Lung (tissue), 11 donors: ENCODE measurements at regions not wholly inside any gene's neighbourhood (a gene's known extent, or its start where the extent isn't known, plus 50 kb on each side); places are given as distances from the start of the nearest gene placed in this dataset.

ENCODE experiments used
- ATAC-seq: fragments of 200-7000 bp; cut with Tn5 transposase; one replicate; pipeline ENCODE4 v1.9.1; 2020; ENCODE audit warnings: moderate number of reproducible peaks; ENCODE audit not compliant: insufficient read depth, low FRiP score
- DNase-seq, 3 donors: peaks; one replicate each; pipeline ENCODE4 v3.0.0-alpha.2; 2013 to 2017
- H3K27ac ChIP-seq, 2 donors: one replicate each; pipeline ENCODE4 v1.5.1; 2013; ENCODE audit warnings: mild to moderate bottlenecking in 2 of 2, moderate library complexity in 2 of 2, control low read depth in 1 of 2, inconsistent platforms in 1 of 2, low read depth in 1 of 2, low read length in 1 of 2
- H3K27me3 ChIP-seq, 3 donors: one replicate each; pipeline ENCODE4 v1.5.1; 2013; ENCODE audit warnings: low read length in 2 of 3; ENCODE audit not compliant: control insufficient read depth in 3 of 3, insufficient read depth in 3 of 3
- H3K36me3 ChIP-seq, 4 donors: one replicate each; pipeline ENCODE4 v1.5.1; 2013; ENCODE audit warnings: low read length in 4 of 4, mild to moderate bottlenecking in 1 of 4, moderate library complexity in 1 of 4; ENCODE audit not compliant: control insufficient read depth in 4 of 4, insufficient read depth in 4 of 4
- H3K4me1 ChIP-seq, 5 donors: one replicate each; pipeline ENCODE4 v1.5.1; 2013; ENCODE audit warnings: low read length in 5 of 5, mild to moderate bottlenecking in 2 of 5, moderate library complexity in 1 of 5; ENCODE audit not compliant: control insufficient read depth in 5 of 5, insufficient read depth in 5 of 5
- H3K4me3 ChIP-seq: one replicate; pipeline ENCODE4 v1.5.1; 2013; ENCODE audit warnings: mild to moderate bottlenecking, control low read depth, moderate library complexity
- H3K9ac ChIP-seq, 2 donors: one replicate each; pipeline ENCODE4 v1.5.1; 2013; ENCODE audit warnings: low read length in 2 of 2, control low read depth in 1 of 2; ENCODE audit not compliant: insufficient read depth in 1 of 2
- H3K9me3 ChIP-seq, 4 donors: one replicate each; pipeline ENCODE4 v1.5.1; 2013; ENCODE audit warnings: low read length in 3 of 4, mild to moderate bottlenecking in 1 of 4, moderate library complexity in 1 of 4; ENCODE audit not compliant: control insufficient read depth in 4 of 4, insufficient read depth in 3 of 4
- WGBS, 2 donors: extraction: QIAGEN DNeasy Blood & Tissue Kit; methylation state at CpG; one replicate each; pipeline ENCODE4 v1.1.7; 2013; 5-methylcytosine and 5-hydroxymethylcytosine counted together
- TF ChIP-seq, protein P1 (sequence below): IDR thresholded peaks from 2 replicates; pipeline ENCODE4 v1.5.1; 2012; ENCODE audit warnings: mild to moderate bottlenecking; ENCODE audit errors: control extremely low read depth, extremely low read depth
- donor health status: control.
- donor health status: control.
- donor health status: Bipolar disorder and iron deficiency.
- donor health status: healthy.
- donor health status: DM: yes; HTN: yes; CAD: no.

DNA sequence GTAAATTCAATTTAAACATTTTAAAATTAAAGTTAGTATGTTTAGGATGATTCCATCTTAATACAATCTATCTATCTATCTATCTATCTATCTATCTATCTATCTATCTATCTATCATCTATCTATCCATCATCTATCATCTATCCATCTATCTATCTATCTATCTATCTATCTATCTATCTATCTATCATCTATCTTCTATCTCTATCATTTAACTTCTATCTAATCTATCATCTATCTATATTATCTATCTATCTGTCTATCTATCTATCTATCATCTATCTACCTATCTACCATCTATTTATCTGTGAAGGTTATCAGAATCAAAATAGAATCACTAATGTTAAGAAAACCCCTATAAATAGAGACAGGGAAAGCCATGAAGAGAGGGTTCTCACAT, 78.3 kb downstream of the RAMP3 start:
- Histone ChIP-seq H3K4me3 (no peak overlapping the region), H3K9me3 (peaks cover 0 to 2% (median 0%) of the 10 kb centered on the region in 4 donors), H3K27ac (no peak overlapping the region), H3K36me3 (no peaks in the 10 kb centered on the region), H3K9ac (no peak overlapping the region), H3K27me3 (peaks cover 0 to 11% (median 9%) of the 10 kb centered on the region in 3 donors), H3K4me1 (peaks cover 0 to 13% (median 0%) of the 10 kb centered on the region in 5 donors)
- no peak for ATAC-seq
- no peak for DNase-seq
- TF ChIP-seq, protein P1, sequence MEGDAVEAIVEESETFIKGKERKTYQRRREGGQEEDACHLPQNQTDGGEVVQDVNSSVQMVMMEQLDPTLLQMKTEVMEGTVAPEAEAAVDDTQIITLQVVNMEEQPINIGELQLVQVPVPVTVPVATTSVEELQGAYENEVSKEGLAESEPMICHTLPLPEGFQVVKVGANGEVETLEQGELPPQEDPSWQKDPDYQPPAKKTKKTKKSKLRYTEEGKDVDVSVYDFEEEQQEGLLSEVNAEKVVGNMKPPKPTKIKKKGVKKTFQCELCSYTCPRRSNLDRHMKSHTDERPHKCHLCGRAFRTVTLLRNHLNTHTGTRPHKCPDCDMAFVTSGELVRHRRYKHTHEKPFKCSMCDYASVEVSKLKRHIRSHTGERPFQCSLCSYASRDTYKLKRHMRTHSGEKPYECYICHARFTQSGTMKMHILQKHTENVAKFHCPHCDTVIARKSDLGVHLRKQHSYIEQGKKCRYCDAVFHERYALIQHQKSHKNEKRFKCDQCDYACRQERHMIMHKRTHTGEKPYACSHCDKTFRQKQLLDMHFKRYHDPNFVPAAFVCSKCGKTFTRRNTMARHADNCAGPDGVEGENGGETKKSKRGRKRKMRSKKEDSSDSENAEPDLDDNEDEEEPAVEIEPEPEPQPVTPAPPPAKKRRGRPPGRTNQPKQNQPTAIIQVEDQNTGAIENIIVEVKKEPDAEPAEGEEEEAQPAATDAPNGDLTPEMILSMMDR, result no peak

DNA sequence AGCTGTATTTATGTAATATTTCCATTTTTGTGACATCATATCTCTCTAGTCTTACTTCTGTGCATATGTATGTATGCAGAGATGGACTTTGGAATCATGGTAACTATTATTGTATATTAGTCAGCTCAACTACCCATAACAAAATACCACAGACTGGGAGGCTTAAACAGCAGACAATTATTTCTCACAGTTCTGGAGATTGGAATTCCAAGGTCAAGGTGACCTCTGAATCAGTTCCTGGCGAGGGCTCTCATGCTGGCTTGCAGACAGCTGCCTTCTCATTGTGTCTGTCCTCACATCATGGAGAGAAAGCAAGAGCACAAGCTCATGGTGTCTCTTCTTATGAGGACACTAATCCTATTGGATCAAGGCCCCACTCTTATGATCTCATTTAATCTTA, 79.1 kb downstream of the RAMP3 start:
- peaks cover 0 to 11% (median 9%) of the 10 kb centered on the region in 3 donors for H3K27me3 ChIP-seq
- TF ChIP-seq, protein P1, result no peak
- peaks cover 0 to 2% (median 0%) of the 10 kb centered on the region in 4 donors for H3K9me3 ChIP-seq
- ATAC-seq (no peak), DNase-seq (no peak)
- no peak overlapping the region for H3K9ac ChIP-seq
- no peaks in the 10 kb centered on the region for H3K36me3 ChIP-seq
- WGBS, 2 donors, result 45 to 50% methylated on average over 1 of the region's 1 CpG
- H3K27ac ChIP-seq, result no peak overlapping the region
- H3K4me1 ChIP-seq, result peaks cover 0 to 13% (median 0%) of the 10 kb centered on the region in 5 donors
- H3K4me3 ChIP-seq, result no peak overlapping the region

DNA sequence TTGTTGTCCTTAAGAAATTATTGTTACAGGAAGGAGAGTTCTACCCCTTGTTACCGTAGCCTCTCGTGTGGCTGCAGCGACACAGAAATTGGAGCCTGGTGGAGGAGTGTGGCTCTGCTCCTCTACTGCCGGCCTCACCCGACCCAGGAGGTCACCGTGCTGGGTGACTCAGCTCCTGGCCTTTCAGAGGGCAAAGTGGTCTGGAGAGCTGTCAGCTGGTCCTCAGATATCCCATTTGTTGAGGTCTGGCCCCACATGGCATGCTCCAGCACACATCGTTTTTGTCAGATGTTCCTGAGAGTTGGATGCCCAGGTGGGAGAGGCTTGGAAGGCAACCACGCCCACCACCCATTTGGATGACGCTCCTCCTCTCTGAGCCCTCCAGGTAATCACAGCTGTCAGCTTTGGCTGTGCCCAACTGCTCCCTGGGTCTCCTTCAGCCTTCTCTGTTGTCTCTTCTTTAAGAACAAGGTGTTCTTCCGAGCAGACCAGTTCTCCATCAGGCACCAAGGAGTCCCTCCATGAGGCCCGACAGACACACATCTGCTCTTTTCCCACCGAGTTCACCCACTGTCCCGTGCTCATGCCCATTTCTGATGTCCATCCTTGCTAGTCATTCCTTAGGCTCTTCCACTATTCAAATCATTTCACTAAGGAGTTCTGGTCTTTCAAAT, 80.3 kb downstream of the RAMP3 start:
- peaks cover 0 to 17% (median 0%) of the 10 kb centered on the region in 5 donors for H3K4me1 ChIP-seq

More for the DNA sequence above, 80.3 kb downstream of the RAMP3 start:
- ATAC-seq, result no peak
- H3K36me3 ChIP-seq, result no peaks in the 10 kb centered on the region
- WGBS, 2 donors, result 79 to 81% methylated on average over 13 of the region's 13 CpGs
- H3K9me3 ChIP-seq, result peaks cover 0 to 2% (median 0%) of the 10 kb centered on the region in 4 donors
- TF ChIP-seq, protein P1, result no peak
- peaks cover 0 to 9% (median 8%) of the 10 kb centered on the region in 3 donors for H3K27me3 ChIP-seq
- no peak overlapping the region for H3K4me3 ChIP-seq
- no peak overlapping the region for H3K9ac ChIP-seq
- no peak for DNase-seq
- H3K27ac ChIP-seq, result no peak overlapping the region
